Neural progenitor cell (in vitro differentiated cells): ENCODE measurements at regions not wholly inside any gene's neighbourhood (a gene's known extent, or its start where the extent isn't known, plus 50 kb on each side); places are given as distances from the start of the nearest gene placed in this dataset.
"Not testable (repeated sequence)": the region's sequence is repeated elsewhere in the genome, so short reads cannot be mapped to it uniquely, and the experiment has no call there.

ENCODE experiments used
- DNase-seq: peaks from one replicate; pipeline ENCODE4 v3.0.0-alpha.2; 2016; ENCODE audit warnings: low spot score
- H2AFZ ChIP-seq: fragments of 200-600 bp; sonication (generic); replicated peaks from 2 replicates; pipeline ENCODE4 v1.6.1; 2016; ENCODE audit warnings: antibody characterized with exemption
- H3F3A ChIP-seq: fragments of 200-600 bp; sonication (generic); 2 replicates; pipeline ENCODE4 v1.6.1; 2016; ENCODE audit warnings: antibody characterized with exemption, low read depth
- H3K27ac ChIP-seq: fragments of 200-600 bp; sonication (generic); 2 replicates; pipeline ENCODE4 v1.5.1; 2016; ENCODE audit warnings: mild to moderate bottlenecking
- H3K27me3 ChIP-seq: fragments of 200-600 bp; sonication (generic); 2 replicates; pipeline ENCODE4 v1.6.1; 2016; ENCODE audit warnings: mild to moderate bottlenecking, moderate library complexity
- H3K36me3 ChIP-seq: fragments of 200-600 bp; sonication (generic); 2 replicates; pipeline ENCODE4 v1.5.1; 2016
- H3K4me1 ChIP-seq: fragments of 200-600 bp; sonication (generic); 2 replicates; pipeline ENCODE4 v1.6.1; 2016; ENCODE audit warnings: mixed run types
- H3K4me2 ChIP-seq: fragments of 200-600 bp; sonication (generic); 2 replicates; pipeline ENCODE4 v1.6.1; 2016
- H3K4me3 ChIP-seq: fragments of 200-600 bp; sonication (generic); 2 replicates; pipeline ENCODE4 v1.5.1; 2016
- H3K79me2 ChIP-seq: fragments of 200-600 bp; sonication (generic); 2 replicates; pipeline ENCODE4 v1.6.1; 2016; ENCODE audit warnings: low read depth
- H3K9ac ChIP-seq: fragments of 200-600 bp; sonication (generic); 2 replicates; pipeline ENCODE4 v1.6.1; 2016
- H3K9me3 ChIP-seq: fragments of 200-600 bp; sonication (generic); 2 replicates; pipeline ENCODE4 v1.5.1; 2016; ENCODE audit warnings: low read depth
- H4K20me1 ChIP-seq: fragments of 200-600 bp; sonication (generic); 2 replicates; pipeline ENCODE4 v1.6.1; 2016; ENCODE audit warnings: low read depth
- H3K27ac Mint-ChIP-seq: 3 replicates; pipeline ENCODE4 v1.8.0; 2021; ENCODE audit warnings: mixed read lengths
- H3K27me3 Mint-ChIP-seq: 2 replicates; pipeline ENCODE4 v1.8.0; 2022; ENCODE audit warnings: low read depth, mild to moderate bottlenecking, inconsistent platforms, moderate library complexity, mixed read lengths; ENCODE audit not compliant: insufficient read depth
- H3K36me3 Mint-ChIP-seq: 3 replicates; pipeline ENCODE4 v1.8.0; 2021; ENCODE audit warnings: mixed read lengths
- H3K4me1 Mint-ChIP-seq: 3 replicates; pipeline ENCODE4 v1.8.0; 2021; ENCODE audit warnings: mixed read lengths
- H3K4me3 Mint-ChIP-seq: 3 replicates; pipeline ENCODE4 v1.8.0; 2021; ENCODE audit warnings: mild to moderate bottlenecking, moderate library complexity, mixed read lengths
- H3K9me3 Mint-ChIP-seq: 3 replicates; pipeline ENCODE4 v1.8.0; 2020; ENCODE audit warnings: mixed read lengths
- EZH2 ChIP-seq: fragments of 200-600 bp; sonication (generic); IDR thresholded peaks from 2 replicates; pipeline ENCODE4 v1.6.1; 2017; ENCODE audit warnings: antibody characterized with exemption, mild to moderate bottlenecking, moderate library complexity
- EZH2phosphoT487 ChIP-seq: fragments of 200-600 bp; sonication (generic); IDR thresholded peaks from 2 replicates; pipeline ENCODE4 v1.6.1; 2017; ENCODE audit warnings: antibody characterized with exemption
- TF ChIP-seq, protein P1 (sequence below): fragments of 200-600 bp; sonication (generic); IDR thresholded peaks from 2 replicates; pipeline ENCODE4 v1.5.1; 2017; ENCODE audit warnings: antibody characterized with exemption, mild to moderate bottlenecking

DNA sequence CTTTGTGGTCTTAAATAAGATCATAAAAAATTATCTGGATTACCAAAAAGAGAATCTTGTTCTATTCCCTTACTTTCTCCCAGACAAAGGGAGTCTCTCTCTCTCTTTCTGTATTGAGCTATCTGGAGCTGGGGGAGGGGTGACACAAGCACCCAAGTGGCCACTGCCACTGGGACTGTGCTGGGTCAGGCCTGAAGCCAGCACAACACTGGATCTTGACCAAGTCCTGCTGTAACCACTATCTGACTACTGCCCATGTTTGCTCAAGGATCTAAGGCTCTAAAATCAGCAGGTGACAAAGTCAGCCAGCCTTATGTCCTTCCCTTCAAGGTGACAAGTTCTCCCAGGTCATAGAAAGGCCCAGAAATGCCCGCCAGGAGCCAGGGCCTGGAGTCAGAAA is 75.0 kb upstream of the SPATA16 start:
- H3K4me3 Mint-ChIP-seq, result no peak overlapping the region
- Histone ChIP-seq H3K27ac (no peak overlapping the region), H2AFZ (no peak overlapping the region), H4K20me1 (no peaks in the 10 kb centered on the region), H3K9me3 (no peaks in the 10 kb centered on the region), H3K4me1 (no peaks in the 10 kb centered on the region), H3K9ac (no peak overlapping the region), H3F3A (no peaks in the 10 kb centered on the region), H3K4me2 (no peak overlapping the region), H3K36me3 (no peaks in the 10 kb centered on the region), H3K4me3 (no peak overlapping the region), H3K79me2 (no peaks in the 10 kb centered on the region), H3K27me3 (no peaks in the 10 kb centered on the region)
- no peaks in the 10 kb centered on the region for H3K4me1 Mint-ChIP-seq
- no peaks in the 10 kb centered on the region for H3K36me3 Mint-ChIP-seq
- TF ChIP-seq EZH2 (no peak), EZH2phosphoT487 (no peak)
- TF ChIP-seq, protein P1, sequence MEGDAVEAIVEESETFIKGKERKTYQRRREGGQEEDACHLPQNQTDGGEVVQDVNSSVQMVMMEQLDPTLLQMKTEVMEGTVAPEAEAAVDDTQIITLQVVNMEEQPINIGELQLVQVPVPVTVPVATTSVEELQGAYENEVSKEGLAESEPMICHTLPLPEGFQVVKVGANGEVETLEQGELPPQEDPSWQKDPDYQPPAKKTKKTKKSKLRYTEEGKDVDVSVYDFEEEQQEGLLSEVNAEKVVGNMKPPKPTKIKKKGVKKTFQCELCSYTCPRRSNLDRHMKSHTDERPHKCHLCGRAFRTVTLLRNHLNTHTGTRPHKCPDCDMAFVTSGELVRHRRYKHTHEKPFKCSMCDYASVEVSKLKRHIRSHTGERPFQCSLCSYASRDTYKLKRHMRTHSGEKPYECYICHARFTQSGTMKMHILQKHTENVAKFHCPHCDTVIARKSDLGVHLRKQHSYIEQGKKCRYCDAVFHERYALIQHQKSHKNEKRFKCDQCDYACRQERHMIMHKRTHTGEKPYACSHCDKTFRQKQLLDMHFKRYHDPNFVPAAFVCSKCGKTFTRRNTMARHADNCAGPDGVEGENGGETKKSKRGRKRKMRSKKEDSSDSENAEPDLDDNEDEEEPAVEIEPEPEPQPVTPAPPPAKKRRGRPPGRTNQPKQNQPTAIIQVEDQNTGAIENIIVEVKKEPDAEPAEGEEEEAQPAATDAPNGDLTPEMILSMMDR, result no peak
- H3K9me3 Mint-ChIP-seq, result peaks cover 15% of the 10 kb centered on the region
- peaks cover 4% of the 10 kb centered on the region for H3K27me3 Mint-ChIP-seq
- peak overlapping the region; percentile 8 for H3K27ac Mint-ChIP-seq
- no peak for DNase-seq

DNA sequence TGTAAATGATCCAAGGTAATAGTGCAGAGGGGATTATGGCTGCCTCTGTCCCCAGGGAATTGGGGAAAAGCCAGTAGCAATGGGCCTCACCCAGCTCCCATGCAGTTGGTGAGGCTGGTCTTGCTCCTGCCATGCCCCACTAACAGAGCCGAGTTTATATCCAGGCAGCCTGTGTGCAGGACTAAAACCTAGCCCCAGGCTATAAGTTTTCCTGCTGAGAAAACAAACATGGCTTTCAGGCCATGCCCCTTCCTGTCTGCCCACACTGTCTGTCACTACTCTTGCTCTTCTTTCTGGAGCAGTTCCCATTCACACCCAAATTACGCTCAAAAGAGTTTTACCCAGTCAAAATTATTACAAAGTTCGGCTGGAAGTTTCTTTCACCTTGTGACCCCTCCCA is 73.5 kb upstream of the SPATA16 start:
- Histone ChIP-seq H2AFZ (peak overlapping the region; percentile 31), H3K4me2 (no peak overlapping the region)
- no peaks in the 10 kb centered on the region for H3K36me3 Mint-ChIP-seq

DNA sequence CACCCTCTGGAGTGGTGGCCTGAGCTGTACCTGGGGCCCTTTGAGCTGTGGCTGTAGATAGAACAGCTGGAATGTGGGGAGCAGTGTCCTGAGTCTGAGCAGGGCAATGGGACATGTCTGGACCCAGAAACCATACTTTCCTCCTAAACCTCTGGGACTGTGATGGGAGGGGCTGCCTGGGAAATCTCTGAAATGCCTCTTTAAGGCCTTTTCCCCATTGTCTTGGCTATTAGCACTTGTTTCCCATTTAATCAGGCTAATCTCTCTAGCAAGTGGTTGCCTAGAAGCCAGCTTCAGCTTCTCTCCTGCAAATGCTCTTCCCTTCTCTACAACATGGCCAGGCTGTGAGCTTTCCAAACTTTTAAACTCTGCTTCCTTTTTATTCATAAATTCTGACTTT is 58.5 kb upstream of the SPATA16 start:
- H2AFZ ChIP-seq, result peak overlapping the region; percentile 52
- no peaks in the 10 kb centered on the region for H3K27me3 ChIP-seq
- no peaks in the 10 kb centered on the region for H4K20me1 ChIP-seq
- peak overlapping the region; percentile 21 for H3K4me2 ChIP-seq
- Mint-ChIP-seq H3K9me3 (peaks cover 19% of the 10 kb centered on the region), H3K4me3 (no peak overlapping the region), H3K27me3 (no peaks in the 10 kb centered on the region), H3K36me3 (peaks cover 5% of the 10 kb centered on the region), H3K4me1 (no peaks in the 10 kb centered on the region), H3K27ac (no peak overlapping the region)
- peaks cover 9% of the 10 kb centered on the region for H3K4me1 ChIP-seq
- H3K36me3 ChIP-seq, result no peaks in the 10 kb centered on the region
- peak; percentile 38 for DNase-seq
- H3K9ac ChIP-seq, result no peak overlapping the region
- H3F3A ChIP-seq, result no peaks in the 10 kb centered on the region
- no peaks in the 10 kb centered on the region for H3K79me2 ChIP-seq
- H3K4me3 ChIP-seq, result no peak overlapping the region
- H3K9me3 ChIP-seq, result no peaks in the 10 kb centered on the region
- TF ChIP-seq EZH2phosphoT487, result no peak
- TF ChIP-seq EZH2, result no peak
- TF ChIP-seq, protein P1, result no peak
- H3K27ac ChIP-seq, result no peak overlapping the region

More for the DNA sequence above, 73.5 kb upstream of the SPATA16 start:
- Mint-ChIP-seq H3K27ac (no peak overlapping the region), H3K27me3 (peaks cover 2% of the 10 kb centered on the region), H3K9me3 (peaks cover 6% of the 10 kb centered on the region), H3K4me3 (no peak overlapping the region), H3K4me1 (no peaks in the 10 kb centered on the region)
- no peaks in the 10 kb centered on the region for H3K9me3 ChIP-seq
- H3K4me1 ChIP-seq, result no peaks in the 10 kb centered on the region
- H3K36me3 ChIP-seq, result no peaks in the 10 kb centered on the region
- H3F3A ChIP-seq, result no peaks in the 10 kb centered on the region
- H4K20me1 ChIP-seq, result no peaks in the 10 kb centered on the region
- H3K9ac ChIP-seq, result no peak overlapping the region
- TF ChIP-seq EZH2phosphoT487 (no peak), EZH2 (no peak)
- TF ChIP-seq, protein P1, result no peak
- no peak overlapping the region for H3K27ac ChIP-seq
- no peaks in the 10 kb centered on the region for H3K27me3 ChIP-seq
- no peak overlapping the region for H3K4me3 ChIP-seq
- no peak for DNase-seq
- no peaks in the 10 kb centered on the region for H3K79me2 ChIP-seq

DNA sequence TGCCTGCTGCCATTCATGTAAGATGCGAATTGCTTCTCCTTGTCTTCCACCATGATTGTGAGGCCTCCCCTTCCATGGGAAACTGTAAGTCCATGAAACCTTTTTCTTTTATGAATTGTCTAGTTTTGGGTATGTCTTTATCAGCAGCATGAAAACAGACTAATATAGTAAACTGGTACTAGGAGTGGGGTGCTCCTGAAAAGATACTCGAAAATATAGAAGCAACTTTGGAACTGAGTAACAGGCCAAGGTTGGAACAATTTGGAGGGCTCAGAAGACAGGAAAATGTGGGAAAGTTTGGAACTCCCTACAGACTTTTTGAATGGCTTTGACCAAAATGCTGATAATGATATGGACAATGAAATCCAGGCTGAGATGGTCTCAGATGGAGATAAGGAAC is 53.8 kb upstream of the SPATA16 start:
- peaks cover 20% of the 10 kb centered on the region for H3K9me3 Mint-ChIP-seq
- H3K4me3 ChIP-seq, H3K9ac ChIP-seq, H3K27ac ChIP-seq, H3K27me3 Mint-ChIP-seq, H3K27ac Mint-ChIP-seq, H3K27me3 ChIP-seq, H3K4me3 Mint-ChIP-seq, DNase-seq, H3K9me3 ChIP-seq, H2AFZ ChIP-seq, H4K20me1 ChIP-seq, H3K79me2 ChIP-seq, H3K36me3 ChIP-seq, H3K36me3 Mint-ChIP-seq, H3K4me2 ChIP-seq: not testable (repeated sequence)
- H3F3A ChIP-seq, result peaks cover 20% of the 10 kb centered on the region
- H3K4me1 Mint-ChIP-seq, result peaks cover 25% of the 10 kb centered on the region
- peaks cover 36% of the 10 kb centered on the region for H3K4me1 ChIP-seq
